Esophagus muscularis mucosa (tissue), 4 donors: ENCODE measurements at regions not wholly inside any gene's neighbourhood (a gene's known extent, or its start where the extent isn't known, plus 50 kb on each side); places are given as distances from the start of the nearest gene placed in this dataset.

ENCODE experiments used
- DNase-seq: peaks from one replicate; pipeline ENCODE4 v3.0.0-alpha.2; 2017; ENCODE audit errors: extremely low spot score
- H3K27ac ChIP-seq, 4 donors: fragments of 200-600 bp; sonication (generic); replicated peaks in 1 of 4; 1 replicate in 3 of 4; 2 replicates in 1 of 4; pipeline ENCODE4 v1.5.1; 2016 to 2019; ENCODE audit warnings: mild to moderate bottlenecking in 1 of 4
- H3K27me3 ChIP-seq, 4 donors: fragments of 200-600 bp; sonication (generic); one replicate each; pipeline versions ENCODE4 v1.5.1 to v1.6.0; 2016 to 2019
- H3K36me3 ChIP-seq, 4 donors: fragments of 200-600 bp; sonication (generic); one replicate each; pipeline ENCODE4 v1.5.1; 2016 to 2019
- H3K4me1 ChIP-seq, 4 donors: fragments of 200-600 bp; sonication (generic); one replicate each; pipeline ENCODE4 v1.5.1; 2016 to 2019
- H3K4me3 ChIP-seq, 4 donors: fragments of 200-600 bp; sonication (generic); 1 replicate in 2 of 4; 2 replicates in 2 of 4; pipeline ENCODE4 v1.5.1; 2016 to 2019; ENCODE audit warnings: mild to moderate bottlenecking in 4 of 4, moderate library complexity in 1 of 4
- H3K9me3 ChIP-seq, 4 donors: fragments of 200-600 bp; sonication (generic); 1 replicate in 3 of 4; 2 replicates in 1 of 4; pipeline ENCODE4 v1.5.1; 2016 to 2019
- CTCF ChIP-seq, 3 experiments: fragments of 200-600 bp in 2 of 3; fragments of 450-650 bp in 1 of 3; sonication (generic) in 2 of 3; IDR thresholded peaks; one replicate each; pipeline ENCODE4 v1.5.1; 2017 to 2019; ENCODE audit warnings: antibody characterized with exemption in 3 of 3, mild to moderate bottlenecking in 2 of 3, moderate library complexity in 1 of 3
- EP300 ChIP-seq: sonication (generic); formaldehyde crosslinking; IDR thresholded peaks from one replicate; pipeline ENCODE4 v1.6.1; 2017; ENCODE audit warnings: antibody characterized with exemption
- POLR2A ChIP-seq: fragments of 450-650 bp; IDR thresholded peaks from one replicate; pipeline ENCODE4 v1.6.1; 2017; ENCODE audit warnings: antibody characterized with exemption, moderate library complexity, mild to moderate bottlenecking, low read depth
- POLR2AphosphoS5 ChIP-seq, 2 donors: sonication (generic); formaldehyde crosslinking; IDR thresholded peaks; one replicate each; pipeline ENCODE4 v1.6.1; 2017; ENCODE audit warnings: antibody characterized with exemption in 2 of 2
- WGBS: methylation state at CpG from one replicate; pipeline ENCODE4 v1.1.5; 2018; 5-methylcytosine and 5-hydroxymethylcytosine counted together
- intact Hi-C: fragments of 100-400 bp; cut with DNase I; formaldehyde crosslinking; loops from one replicate; pipeline ENCODE4 v1.15.1; 2023

- DNase-seq: no peak
- H3K9me3 ChIP-seq: no peaks in the 10 kb centered on the region
- H3K27me3 ChIP-seq: no peaks in the 10 kb centered on the region
- no peak overlapping the region for H3K4me3 ChIP-seq
- no peaks in the 10 kb centered on the region for H3K36me3 ChIP-seq
- 66% methylated on average over 1 of the region's 1 CpG for WGBS
- TF ChIP-seq EP300 (no peak), POLR2AphosphoS5 (IDR thresholded peaks at IDR 0.05) (no peak), CTCF (IDR thresholded peaks at IDR 0.05) (no peak), POLR2A (no peak)
- intact Hi-C loops: no loop called here
- no peaks in the 10 kb centered on the region for H3K4me1 ChIP-seq
- no peak overlapping the region for H3K27ac ChIP-seq
Observed at GRCh38 chr13:67964986-67965385, 734.9 kb upstream of the PCDH9 start.

- H3K9me3 ChIP-seq: no peaks in the 10 kb centered on the region
- H3K4me1 ChIP-seq: no peaks in the 10 kb centered on the region
- no peak for DNase-seq
- no peaks in the 10 kb centered on the region for H3K36me3 ChIP-seq
- no peak overlapping the region for H3K27ac ChIP-seq
- H3K27me3 ChIP-seq: no peaks in the 10 kb centered on the region
- no peak for TF ChIP-seq EP300
- TF ChIP-seq POLR2A: no peak
- no peak for TF ChIP-seq CTCF (IDR thresholded peaks at IDR 0.05)
- TF ChIP-seq POLR2AphosphoS5 (IDR thresholded peaks at IDR 0.05): no peak
- H3K4me3 ChIP-seq: no peak overlapping the region
- 62% methylated on average over 2 of the region's 2 CpGs for whole genome bisulfite sequencing
- intact Hi-C loops: no loop called here
Observed at GRCh38 chr13:67964091-67964490, 734.0 kb upstream of the PCDH9 start.

- intact Hi-C loops: no loop called here
- H3K4me3 ChIP-seq: no peak overlapping the region
- no peak overlapping the region for H3K27ac ChIP-seq
- H3K4me1 ChIP-seq: no peaks in the 10 kb centered on the region
- no peak for TF ChIP-seq EP300
- TF ChIP-seq CTCF (IDR thresholded peaks at IDR 0.05): no peak
- no peak for TF ChIP-seq POLR2A
- no peak for TF ChIP-seq POLR2AphosphoS5 (IDR thresholded peaks at IDR 0.05)
- no peaks in the 10 kb centered on the region for H3K36me3 ChIP-seq
- 53% methylated on average over 2 of the region's 2 CpGs for WGBS
- no peak for DNase-seq
- no peaks in the 10 kb centered on the region for H3K27me3 ChIP-seq
- H3K9me3 ChIP-seq: no peaks in the 10 kb centered on the region
Observed at GRCh38 chr13:67961331-67961730, 731.2 kb upstream of the PCDH9 start.

- H3K9me3 ChIP-seq: no peaks in the 10 kb centered on the region
- TF ChIP-seq CTCF (IDR thresholded peaks at IDR 0.05): no peak
- H3K27me3 ChIP-seq: no peaks in the 10 kb centered on the region
- H3K36me3 ChIP-seq: no peaks in the 10 kb centered on the region
- H3K4me1 ChIP-seq: no peaks in the 10 kb centered on the region
- intact Hi-C loops: no loop called here
- H3K27ac ChIP-seq: no peak overlapping the region
- DNase-seq: no peak
- no peak overlapping the region for H3K4me3 ChIP-seq
- 86% methylated on average over 2 of the region's 2 CpGs for WGBS
Observed at GRCh38 chr13:67951431-67951830, 721.3 kb upstream of the PCDH9 start.

GRCh38 chr13:67950603-67951002 is 720.5 kb upstream of the PCDH9 start:
- no peaks in the 10 kb centered on the region for H3K27me3 ChIP-seq
- H3K36me3 ChIP-seq: no peaks in the 10 kb centered on the region
- no peak overlapping the region for H3K4me3 ChIP-seq
- 82% methylated on average over 3 of the region's 3 CpGs for WGBS
- intact Hi-C loops: no loop called here
- no peaks in the 10 kb centered on the region for H3K4me1 ChIP-seq
- H3K27ac ChIP-seq: no peak overlapping the region
- no peak for TF ChIP-seq CTCF (IDR thresholded peaks at IDR 0.05)
- TF ChIP-seq POLR2AphosphoS5 (IDR thresholded peaks at IDR 0.05): no peak
- TF ChIP-seq EP300: no peak
- no peak for TF ChIP-seq POLR2A
- no peaks in the 10 kb centered on the region for H3K9me3 ChIP-seq
- no peak for DNase-seq
